Activated T-helper 1 cell treated with anti-CD3 and anti-CD28 coated beads, Interleukin-12 subunit alpha, Interleukin-12 subunit beta, Interleukin-2, Interleukin-4 antibody, amounts not matched to agents 30 ng/mL and 10 ng/mL and 1 ng/mL, durations not matched to agents 14 hours and 24 hours and 36 hours (primary cell): ENCODE measurements at regions not wholly inside any gene's neighbourhood (a gene's known extent, or its start where the extent isn't known, plus 50 kb on each side); places are given as distances from the start of the nearest gene placed in this dataset.

Source experiments
- DNase-seq: peaks from one replicate; pipeline ENCODE4 v3.0.0; 2021; ENCODE audit warnings: low spot score
- H3K27ac Mint-ChIP-seq: one replicate; pipeline ENCODE4 v1.8.0; 2021; ENCODE audit warnings: mild to moderate bottlenecking, mixed read lengths
- H3K27me3 Mint-ChIP-seq: one replicate; pipeline ENCODE4 v1.8.0; 2022; ENCODE audit warnings: mild to moderate bottlenecking, moderate library complexity, mixed read lengths; ENCODE audit not compliant: insufficient read depth
- H3K36me3 Mint-ChIP-seq: one replicate; pipeline ENCODE4 v1.8.0; 2021; ENCODE audit warnings: low read depth, mixed read lengths
- H3K4me1 Mint-ChIP-seq: one replicate; pipeline ENCODE4 v1.8.0; 2021; ENCODE audit warnings: low read depth, mixed read lengths
- H3K4me3 Mint-ChIP-seq: one replicate; pipeline ENCODE4 v1.8.0; 2021; ENCODE audit warnings: mild to moderate bottlenecking, moderate library complexity, mixed read lengths
- H3K9me3 Mint-ChIP-seq: one replicate; pipeline ENCODE4 v1.8.0; 2021; ENCODE audit warnings: mixed read lengths
- intact Hi-C: fragments of 100-400 bp; cut with micrococcal nuclease; formaldehyde crosslinking; loops from one replicate; pipeline ENCODE4 v1.15.1; 2024

DNA sequence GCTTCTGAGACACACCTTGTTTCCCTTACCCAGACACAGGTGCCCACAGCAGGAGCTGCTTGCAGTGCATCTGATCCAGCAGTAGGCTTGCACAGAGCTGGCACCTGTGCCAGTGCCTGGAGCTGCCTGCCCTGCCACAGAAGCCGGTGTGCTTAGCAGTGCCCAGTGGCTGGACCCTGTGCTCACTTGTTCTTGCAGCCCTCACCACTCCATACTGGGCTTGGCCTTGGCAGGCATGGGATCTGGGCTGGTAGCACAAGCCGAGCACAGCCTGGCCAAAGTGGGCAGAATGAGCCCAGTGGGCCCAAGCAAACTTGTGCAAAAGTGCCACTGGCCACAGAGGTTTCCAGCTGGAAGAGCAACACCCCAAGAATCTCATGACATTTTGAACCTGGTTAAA lies 1950.4 kb downstream of the SUCLG1 start:
- Mint-ChIP-seq H3K36me3 (no peaks in the 10 kb centered on the region), H3K4me1 (no peaks in the 10 kb centered on the region), H3K27me3 (no peaks in the 10 kb centered on the region), H3K4me3 (no peak overlapping the region), H3K27ac (no peak overlapping the region), H3K9me3 (peaks cover 21% of the 10 kb centered on the region)
- no peak for DNase-seq
- intact Hi-C loops: no loop called here

DNA sequence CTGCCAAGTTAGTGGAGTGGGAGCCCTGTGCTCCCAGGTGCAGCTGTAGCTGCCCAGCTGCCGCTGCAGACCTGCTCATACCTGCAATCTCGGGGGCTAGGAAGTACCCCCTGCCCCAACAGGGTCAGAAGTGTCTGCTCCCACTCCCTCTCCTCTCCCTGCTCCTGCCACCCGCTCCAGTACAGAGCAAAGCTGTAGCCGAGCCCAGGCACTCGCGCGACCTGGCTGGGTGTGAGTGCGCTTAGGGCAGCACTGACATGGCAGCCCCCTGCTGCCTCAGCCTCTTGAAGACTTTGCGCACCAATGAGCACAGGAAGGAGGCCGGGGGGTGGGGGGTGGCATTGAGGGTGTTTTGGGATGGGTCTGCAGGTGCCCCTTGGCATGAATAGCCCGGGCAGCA lies 1951.4 kb downstream of the SUCLG1 start:
- Mint-ChIP-seq H3K36me3 (no peaks in the 10 kb centered on the region), H3K4me3 (no peak overlapping the region)

DNA sequence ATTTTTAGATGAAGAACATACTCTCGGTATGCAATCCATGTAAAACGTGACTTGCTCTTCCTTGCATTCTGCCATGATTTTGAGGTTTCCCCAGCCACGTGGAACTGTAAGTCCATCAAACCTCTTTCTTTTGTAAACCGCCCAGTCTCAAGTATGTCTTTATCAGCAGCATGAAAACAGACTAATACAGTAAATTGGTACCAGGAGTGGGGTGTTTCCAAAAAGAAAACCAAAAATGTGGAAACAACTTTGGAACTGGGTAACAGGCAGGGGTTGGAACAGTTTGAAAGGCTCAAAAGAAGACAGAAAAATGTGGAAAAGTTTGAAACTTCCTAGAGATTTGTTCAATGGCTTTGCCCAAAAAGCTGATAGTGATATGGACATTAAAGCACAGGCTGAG lies 1957.9 kb downstream of the SUCLG1 start:
- Mint-ChIP-seq H3K36me3 (no peaks in the 10 kb centered on the region), H3K9me3 (peaks cover 40% of the 10 kb centered on the region), H3K4me3 (no peak overlapping the region), H3K27me3 (no peaks in the 10 kb centered on the region), H3K4me1 (no peaks in the 10 kb centered on the region), H3K27ac (no peak overlapping the region)
- intact Hi-C loops: no loop called here
- no peak for DNase-seq

More for the DNA sequence above, 1951.4 kb downstream of the SUCLG1 start:
- no peaks in the 10 kb centered on the region for H3K27me3 Mint-ChIP-seq
- no peak for DNase-seq
- H3K27ac Mint-ChIP-seq: no peak overlapping the region
- peaks cover 23% of the 10 kb centered on the region for H3K9me3 Mint-ChIP-seq
- intact Hi-C loops: no loop called here
- no peaks in the 10 kb centered on the region for H3K4me1 Mint-ChIP-seq

DNA sequence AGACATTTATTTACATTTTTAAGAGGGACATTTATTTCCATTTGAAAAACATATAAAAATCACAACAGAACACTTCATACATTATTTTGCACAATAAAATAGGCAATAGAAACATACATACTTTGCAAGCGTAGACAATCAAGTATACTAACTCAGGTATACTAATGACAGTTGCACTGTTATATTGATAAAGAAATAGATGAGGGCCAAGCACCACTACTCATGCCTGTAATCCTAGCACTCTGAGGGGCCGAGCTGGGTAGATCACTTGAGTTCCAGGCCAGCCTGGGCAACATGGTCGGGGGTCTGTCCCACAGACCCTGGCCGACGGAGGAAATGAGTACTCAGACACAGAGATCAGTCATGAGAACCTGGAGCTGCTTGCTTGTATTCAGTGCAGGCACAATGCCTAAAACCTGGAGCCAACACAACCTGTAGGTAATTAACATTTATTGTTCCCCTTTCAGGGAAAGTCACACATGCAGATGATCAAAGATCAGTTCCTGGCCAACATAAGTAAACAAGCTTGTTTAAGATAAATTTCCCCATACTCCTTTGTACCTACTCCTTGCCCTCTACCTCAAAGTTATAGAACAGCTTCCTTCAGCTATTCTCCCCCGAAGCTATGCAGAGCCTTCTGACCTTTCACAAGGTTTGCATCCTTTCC lies 1960.2 kb downstream of the SUCLG1 start:
- Mint-ChIP-seq H3K27ac (no peak overlapping the region), H3K27me3 (no peaks in the 10 kb centered on the region), H3K4me3 (no peak overlapping the region), H3K9me3 (peaks cover 36% of the 10 kb centered on the region), H3K4me1 (no peaks in the 10 kb centered on the region), H3K36me3 (no peaks in the 10 kb centered on the region)
- no peak for DNase-seq
- intact Hi-C loops: no loop called here

- Mint-ChIP-seq H3K27me3 (no peaks in the 10 kb centered on the region), H3K4me1 (no peaks in the 10 kb centered on the region), H3K9me3 (peaks cover 14% of the 10 kb centered on the region), H3K36me3 (no peaks in the 10 kb centered on the region), H3K4me3 (no peak overlapping the region), H3K27ac (no peak overlapping the region)
- no peak for DNase-seq
- intact Hi-C loops: no loop called here
Observed at GRCh38 chr2:82494739-82495138, 1964.3 kb downstream of the SUCLG1 start.

- Mint-ChIP-seq H3K27ac (no peak overlapping the region), H3K27me3 (no peaks in the 10 kb centered on the region), H3K36me3 (no peaks in the 10 kb centered on the region), H3K9me3 (peaks cover 9% of the 10 kb centered on the region), H3K4me1 (no peaks in the 10 kb centered on the region), H3K4me3 (no peak overlapping the region)
- no peak for DNase-seq
- intact Hi-C loops: no loop called here
Observed at GRCh38 chr2:82491591-82491990, 1967.5 kb downstream of the SUCLG1 start.

DNA sequence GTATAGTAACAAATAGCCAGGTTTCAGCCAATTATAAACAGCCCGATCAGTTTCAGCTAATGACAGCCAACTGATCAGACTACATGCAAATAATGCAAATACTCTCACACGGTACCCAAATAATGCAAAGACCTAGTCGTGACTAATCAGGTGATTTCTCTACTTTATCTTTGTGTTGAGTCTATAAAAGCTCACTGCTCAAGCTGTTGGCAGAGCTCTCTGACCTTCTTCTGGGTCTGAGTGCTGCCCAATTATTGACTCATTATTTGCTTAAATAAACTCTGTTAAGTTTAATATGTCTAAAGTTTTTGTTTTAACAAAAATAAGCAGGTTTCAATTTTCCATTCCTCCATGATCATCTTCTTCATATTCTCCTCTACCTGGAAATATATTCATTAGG lies 1971.7 kb downstream of the SUCLG1 start:
- no peaks in the 10 kb centered on the region for H3K36me3 Mint-ChIP-seq
- H3K9me3 Mint-ChIP-seq: peaks cover 4% of the 10 kb centered on the region
- no peak overlapping the region for H3K27ac Mint-ChIP-seq

DNA sequence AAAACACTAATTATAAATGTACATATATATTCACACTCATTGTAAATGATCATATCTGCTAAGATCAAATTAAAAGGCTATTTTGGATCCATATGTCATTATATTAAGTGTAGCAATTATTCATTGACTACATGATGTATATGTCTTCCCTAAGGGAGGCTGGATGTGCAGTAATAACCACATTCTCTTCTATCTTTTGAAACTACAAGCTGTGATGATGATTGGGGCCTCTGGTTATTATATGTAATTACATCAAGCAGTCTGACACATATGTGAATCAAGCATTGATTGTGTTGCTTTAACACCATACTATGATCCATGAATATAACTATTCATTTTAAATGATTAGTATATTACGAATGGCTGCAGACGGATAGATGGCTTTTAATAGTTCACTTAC lies 1973.4 kb downstream of the SUCLG1 start:
- H3K36me3 Mint-ChIP-seq: no peaks in the 10 kb centered on the region
- no peak overlapping the region for H3K27ac Mint-ChIP-seq
- H3K9me3 Mint-ChIP-seq: peaks cover 4% of the 10 kb centered on the region
- intact Hi-C loops: loop anchor here (10.0 kb wide), 1 partner anchor 69 kb away; no protein-coding TSS in a partner anchor
- H3K4me3 Mint-ChIP-seq: no peak overlapping the region
- no peaks in the 10 kb centered on the region for H3K4me1 Mint-ChIP-seq
- no peak for DNase-seq
- H3K27me3 Mint-ChIP-seq: no peaks in the 10 kb centered on the region

More for the DNA sequence above, 1971.7 kb downstream of the SUCLG1 start:
- intact Hi-C loops: loop anchor here (10.0 kb wide), 1 partner anchor 67 kb away; no protein-coding TSS in a partner anchor
- no peaks in the 10 kb centered on the region for H3K4me1 Mint-ChIP-seq
- no peak overlapping the region for H3K4me3 Mint-ChIP-seq
- no peaks in the 10 kb centered on the region for H3K27me3 Mint-ChIP-seq
- no peak for DNase-seq

DNA sequence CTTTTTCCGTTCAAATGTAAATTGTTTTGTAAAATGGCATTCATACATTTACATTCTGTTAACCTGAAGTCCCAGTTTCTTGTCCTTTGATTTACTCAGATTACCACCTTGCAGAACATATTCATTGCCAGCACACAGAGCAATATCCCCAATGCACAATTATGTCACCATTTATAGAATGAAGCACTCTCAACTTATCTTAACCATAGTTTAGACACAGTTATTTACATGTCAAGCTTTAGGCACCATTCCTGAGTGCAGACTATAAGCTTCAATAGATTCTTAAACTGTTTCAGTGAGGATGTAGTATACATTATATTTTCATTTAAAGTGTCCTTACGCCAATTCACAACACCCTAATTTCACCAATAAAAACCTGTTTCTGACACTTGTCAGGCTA lies 1977.9 kb downstream of the SUCLG1 start:
- H3K36me3 Mint-ChIP-seq: no peaks in the 10 kb centered on the region
- intact Hi-C loops: loop anchor here (10.0 kb wide), 1 partner anchor 74 kb away; no protein-coding TSS in a partner anchor
- peaks cover 9% of the 10 kb centered on the region for H3K9me3 Mint-ChIP-seq
- no peaks in the 10 kb centered on the region for H3K4me1 Mint-ChIP-seq
- no peak for DNase-seq
- H3K27ac Mint-ChIP-seq: no peak overlapping the region
- no peaks in the 10 kb centered on the region for H3K27me3 Mint-ChIP-seq
- no peak overlapping the region for H3K4me3 Mint-ChIP-seq

GRCh38 chr2:82478641-82479040 lies 1980.4 kb downstream of the SUCLG1 start:
- intact Hi-C loops: no loop called here
- no peak overlapping the region for H3K4me3 Mint-ChIP-seq
- no peak for DNase-seq
- H3K27ac Mint-ChIP-seq: no peak overlapping the region
- H3K27me3 Mint-ChIP-seq: no peaks in the 10 kb centered on the region
- no peaks in the 10 kb centered on the region for H3K4me1 Mint-ChIP-seq
- no peaks in the 10 kb centered on the region for H3K36me3 Mint-ChIP-seq
- H3K9me3 Mint-ChIP-seq: peaks cover 5% of the 10 kb centered on the region

GRCh38 chr2:82476094-82476493 lies 1983.0 kb downstream of the SUCLG1 start:
- intact Hi-C loops: no loop called here
- DNase-seq: no peak
- no peaks in the 10 kb centered on the region for H3K27me3 Mint-ChIP-seq
- H3K4me3 Mint-ChIP-seq: no peak overlapping the region
- H3K36me3 Mint-ChIP-seq: no peaks in the 10 kb centered on the region
- H3K4me1 Mint-ChIP-seq: no peaks in the 10 kb centered on the region
- no peak overlapping the region for H3K27ac Mint-ChIP-seq
- H3K9me3 Mint-ChIP-seq: peaks cover 6% of the 10 kb centered on the region

- intact Hi-C loops: no loop called here
- H3K4me3 Mint-ChIP-seq: no peak overlapping the region
- H3K27me3 Mint-ChIP-seq: no peaks in the 10 kb centered on the region
- H3K9me3 Mint-ChIP-seq: peaks cover 4% of the 10 kb centered on the region
- no peak overlapping the region for H3K27ac Mint-ChIP-seq
- no peaks in the 10 kb centered on the region for H3K36me3 Mint-ChIP-seq
- DNase-seq: no peak
- no peaks in the 10 kb centered on the region for H3K4me1 Mint-ChIP-seq
Observed at GRCh38 chr2:82428251-82428650, 2030.8 kb downstream of the SUCLG1 start.

DNA sequence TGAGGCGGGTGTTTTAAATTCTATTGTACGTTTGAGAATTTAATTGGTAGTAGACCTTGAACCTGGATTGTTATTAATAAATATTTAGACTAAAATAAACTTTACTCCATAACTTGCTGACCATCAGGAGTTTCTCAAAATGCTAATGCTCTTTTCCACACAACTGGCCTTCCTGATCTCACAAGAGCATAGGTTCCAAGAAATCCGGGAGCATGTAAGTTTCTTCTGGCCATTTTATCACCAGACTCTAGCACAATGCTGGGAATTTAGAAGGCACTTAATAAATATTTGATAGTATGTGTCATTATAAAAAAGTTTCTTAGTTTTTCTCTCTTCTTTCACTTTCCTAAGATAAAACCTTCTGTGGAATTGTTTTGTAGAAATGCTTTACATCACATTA lies 2047.1 kb downstream of the SUCLG1 start:
- H3K27ac Mint-ChIP-seq: no peak overlapping the region
- H3K9me3 Mint-ChIP-seq: peaks cover 13% of the 10 kb centered on the region
- no peak for DNase-seq
- no peaks in the 10 kb centered on the region for H3K36me3 Mint-ChIP-seq
- intact Hi-C loops: no loop called here
- no peaks in the 10 kb centered on the region for H3K4me1 Mint-ChIP-seq
- H3K4me3 Mint-ChIP-seq: no peak overlapping the region
- H3K27me3 Mint-ChIP-seq: no peaks in the 10 kb centered on the region

GRCh38 chr2:82411071-82411470 lies 2048.0 kb downstream of the SUCLG1 start:
- no peaks in the 10 kb centered on the region for H3K27me3 Mint-ChIP-seq
- peaks cover 11% of the 10 kb centered on the region for H3K9me3 Mint-ChIP-seq
- H3K27ac Mint-ChIP-seq: no peak overlapping the region
- intact Hi-C loops: no loop called here
- no peak for DNase-seq
- no peaks in the 10 kb centered on the region for H3K36me3 Mint-ChIP-seq
- H3K4me1 Mint-ChIP-seq: no peaks in the 10 kb centered on the region
- H3K4me3 Mint-ChIP-seq: no peak overlapping the region
